Endothelial cell of umbilical vein (primary cell): ENCODE measurements at regions not wholly inside any gene's neighbourhood (a gene's known extent, or its start where the extent isn't known, plus 50 kb on each side); places are given as distances from the start of the nearest gene placed in this dataset.

Source experiments
- BruUV-seq: library from RNA; stranded (reverse); fragments of 400-500 nt; replicated peaks from 2 replicates; lab custom pipeline; 2021; lab: Mats Ljungman, UMichigan
- CTCF ChIA-PET: fragments of 300-600, 350-600 bp; sonication (Branson Sonifier 250); formaldehyde crosslinking; loops from one replicate; lab custom pipeline; 2021; ENCODE audit warnings: antibody characterized with exemption, inconsistent platforms; lab: Charles Lee
- POLR2A ChIA-PET: fragments of 300-600, 350-600 bp; sonication (Branson Sonifier 250); formaldehyde crosslinking; loops from one replicate; lab custom pipeline; 2021; ENCODE audit warnings: antibody characterized with exemption, inconsistent platforms; lab: Charles Lee
- DNase-seq: peaks from one replicate; pipeline ENCODE4 v3.0.0-alpha.2; 2011; ENCODE audit warnings: low read depth, low spot score
- FAIRE-seq: peaks from 2 replicates; lab custom pipeline; 2011; peaks lifted over from hg19 to GRCh38; lab: Jason Lieb, UNC
- H2AFZ ChIP-seq: 2 replicates; pipeline ENCODE4 v1.6.0; 2012; ENCODE audit warnings: low read depth, low read length, control low read depth, inconsistent platforms
- H3K27ac ChIP-seq: 2 replicates; pipeline ENCODE4 v1.5.1; 2011; ENCODE audit warnings: low read depth, mild to moderate bottlenecking, control low read depth, low read length, moderate library complexity; ENCODE audit not compliant: insufficient read depth
- H3K27me3 ChIP-seq, 2 experiments: 2 replicates each; pipeline versions ENCODE4 v1.6.0 to v1.6.1; 2011; ENCODE audit warnings: low read length in 2 of 2, mixed read lengths in 1 of 2; ENCODE audit not compliant: control insufficient read depth in 2 of 2, insufficient read depth in 2 of 2
- H3K36me3 ChIP-seq, 2 experiments: 2 replicates in 1 of 2; 3 replicates in 1 of 2; pipeline ENCODE4 v1.5.1; 2011; ENCODE audit warnings: low read length in 2 of 2, mild to moderate bottlenecking in 1 of 2, moderate library complexity in 1 of 2; ENCODE audit not compliant: control insufficient read depth in 2 of 2, insufficient read depth in 2 of 2; ENCODE audit errors: extremely low read depth in 1 of 2
- H3K4me1 ChIP-seq: 3 replicates; pipeline ENCODE4 v1.5.1; 2011; ENCODE audit warnings: mild to moderate bottlenecking, low read length; ENCODE audit not compliant: control insufficient read depth, insufficient read depth; ENCODE audit errors: extremely low read depth
- H3K4me2 ChIP-seq: 2 replicates; pipeline ENCODE4 v1.6.1; 2011; ENCODE audit warnings: low read length, control low read depth, mixed read lengths; ENCODE audit not compliant: insufficient read depth
- H3K4me3 ChIP-seq, 3 experiments: fragments of 200-600 bp in 1 of 3; sonication (generic), shearing (Covaris generic) in 1 of 3; replicated peaks in 1 of 3; 2 replicates each; pipeline ENCODE4 v1.5.1; 2011 to 2016; ENCODE audit warnings: control low read depth in 3 of 3, low read length in 3 of 3, mild to moderate bottlenecking in 2 of 3, inconsistent platforms in 1 of 3, low read depth in 1 of 3, moderate library complexity in 1 of 3; ENCODE audit not compliant: insufficient read depth in 1 of 3
- H3K79me2 ChIP-seq: 2 replicates; pipeline ENCODE4 v1.6.0; 2012; ENCODE audit warnings: low read length, inconsistent platforms; ENCODE audit not compliant: control insufficient read depth, insufficient read depth
- H3K9ac ChIP-seq: replicated peaks from 2 replicates; pipeline ENCODE3; 2011; ENCODE audit warnings: low read length, control low read depth; ENCODE audit not compliant: insufficient read depth; ENCODE audit errors: extremely low read depth
- H3K9me1 ChIP-seq: replicated peaks from 3 replicates; pipeline ENCODE4 v1.6.0; 2011; ENCODE audit warnings: mild to moderate bottlenecking, low read length; ENCODE audit not compliant: control insufficient read depth, insufficient read depth; ENCODE audit errors: extremely low read depth
- H3K9me3 ChIP-seq: replicated peaks from 2 replicates; pipeline ENCODE4 v1.5.1; 2012; ENCODE audit warnings: low read length, inconsistent platforms; ENCODE audit not compliant: control insufficient read depth, insufficient read depth
- H4K20me1 ChIP-seq: replicated peaks from 2 replicates; pipeline ENCODE3; 2011; ENCODE audit warnings: mild to moderate bottlenecking, low read length; ENCODE audit not compliant: control insufficient read depth, insufficient read depth; ENCODE audit errors: extremely low read depth
- CTCF ChIP-seq, 2 donors: IDR thresholded peaks; 1 replicate in 1 of 2; 2 replicates in 1 of 2; pipeline ENCODE4 v1.5.1; 2011; ENCODE audit warnings: low read length in 2 of 2, mild to moderate bottlenecking in 2 of 2, moderate library complexity in 2 of 2, control low read depth in 1 of 2, inconsistent platforms in 1 of 2, low read depth in 1 of 2; ENCODE audit not compliant: insufficient read depth in 1 of 2; ENCODE audit errors: extremely low read depth in 1 of 2
- EZH2 ChIP-seq: IDR thresholded peaks from 2 replicates; pipeline ENCODE4 v1.6.1; 2012; ENCODE audit warnings: borderline replicate concordance, low read depth, mild to moderate bottlenecking, moderate library complexity, low read length, inconsistent platforms; ENCODE audit not compliant: severe bottlenecking
- FOS ChIP-seq: IDR thresholded peaks from 2 replicates; pipeline ENCODE4 v1.6.1; 2011; ENCODE audit warnings: mild to moderate bottlenecking, low read length, moderate library complexity, borderline replicate concordance; ENCODE audit not compliant: insufficient read depth
- GATA2 ChIP-seq: IDR thresholded peaks from 2 replicates; pipeline ENCODE4 v1.7.0; 2011; ENCODE audit warnings: low read depth, mild to moderate bottlenecking, moderate library complexity, mixed read lengths, low read length; ENCODE audit not compliant: insufficient read length, insufficient read depth
- JUN ChIP-seq: IDR thresholded peaks from 2 replicates; pipeline ENCODE4 v1.6.1; 2011; ENCODE audit warnings: borderline replicate concordance, low read depth; ENCODE audit not compliant: insufficient read length, insufficient read depth
- MYC ChIP-seq: IDR thresholded peaks from one replicate; pipeline ENCODE4 v1.6.1; 2011; ENCODE audit warnings: mild to moderate bottlenecking, low read depth, low read length
- POLR2A ChIP-seq: IDR thresholded peaks from 2 replicates; pipeline ENCODE4 v1.6.1; 2012; ENCODE audit warnings: low read depth, mild to moderate bottlenecking, control low read depth, low read length
- POLR2AphosphoS5 ChIP-seq: IDR thresholded peaks from 2 replicates; pipeline ENCODE4 v1.6.1; 2012; ENCODE audit warnings: low read depth, mild to moderate bottlenecking, control low read depth, low read length, moderate library complexity; ENCODE audit not compliant: insufficient read depth
- dilution Hi-C: fragments of 300-500 bp; cut with MboI; formaldehyde crosslinking; loops from one replicate; pipeline ENCODE4 v1.15.0; 2019; ENCODE audit warnings: low sequenced_read_pairs; ENCODE audit not compliant: extremely low pct_ligation_motif_present
- intact Hi-C: fragments of 100-400 bp; cut with micrococcal nuclease; formaldehyde crosslinking; loops from one replicate; pipeline ENCODE4 v1.10.0; 2022
- TF ChIP-seq, protein P1 (sequence below): IDR thresholded peaks from 2 replicates; pipeline ENCODE4 v1.6.1; 2011; ENCODE audit not compliant: insufficient read depth, insufficient read length

- CTCF ChIA-PET = no interaction called here
- POLR2A ChIA-PET = no interaction called here
- Histone ChIP-seq H4K20me1 (no peaks in the 10 kb centered on the region), H3K79me2 (no peaks in the 10 kb centered on the region), H3K36me3 (no peaks in the 10 kb centered on the region), H3K4me2 (no peak overlapping the region), H3K9me3 (no peaks in the 10 kb centered on the region), H3K27me3 (no peaks in the 10 kb centered on the region), H3K4me1 (no peaks in the 10 kb centered on the region), H3K9ac (no peak overlapping the region), H3K4me3 (no peak overlapping the region), H3K9me1 (no peaks in the 10 kb centered on the region), H3K27ac (no peak overlapping the region), H2AFZ (no peak overlapping the region)
- TF ChIP-seq FOS (no peak), GATA2 (no peak), POLR2A (no peak), EZH2 (no peak), MYC (no peak)
- dilution Hi-C loops = no loop called here
- BruUV-seq = no TSS peak
- DNase-seq (no peak), FAIRE-seq (no peak)
- intact Hi-C loops = no loop called here
These were observed 1036.5 kb upstream of the FANCL start for GRCh38 chr2:59277671-59278070.

- H3K27ac ChIP-seq = no peak overlapping the region
- no peaks in the 10 kb centered on the region for H3K9me1 ChIP-seq
- no TSS peak for BruUV-seq
- H3K4me3 ChIP-seq = no peak overlapping the region
- intact Hi-C loops (no loop called here), dilution Hi-C loops (no loop called here)
- no peak overlapping the region for H3K4me2 ChIP-seq
- no peaks in the 10 kb centered on the region for H4K20me1 ChIP-seq
- ChIA-PET CTCF (no interaction called here), POLR2A (no interaction called here)
- no peaks in the 10 kb centered on the region for H3K27me3 ChIP-seq
- no peak overlapping the region for H3K9ac ChIP-seq
- no peak overlapping the region for H2AFZ ChIP-seq
- no peaks in the 10 kb centered on the region for H3K9me3 ChIP-seq
- DNase-seq = no peak
- H3K4me1 ChIP-seq = no peaks in the 10 kb centered on the region
- no peaks in the 10 kb centered on the region for H3K79me2 ChIP-seq
- H3K36me3 ChIP-seq = no peaks in the 10 kb centered on the region
- TF ChIP-seq JUN (no peak), POLR2A (no peak), GATA2 (no peak), EZH2 (no peak), POLR2AphosphoS5 (no peak), FOS (no peak), CTCF (IDR thresholded peaks at IDR 0.05; ENCODE audit: extremely low read depth in 1 of 2, insufficient read depth in 1 of 2, low read depth in 1 of 2, low read length in 2 of 2) (no peak), MYC (no peak)
- TF ChIP-seq, protein P1, sequence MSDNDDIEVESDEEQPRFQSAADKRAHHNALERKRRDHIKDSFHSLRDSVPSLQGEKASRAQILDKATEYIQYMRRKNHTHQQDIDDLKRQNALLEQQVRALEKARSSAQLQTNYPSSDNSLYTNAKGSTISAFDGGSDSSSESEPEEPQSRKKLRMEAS = no peak
- no peak for FAIRE-seq
These were observed 1035.8 kb upstream of the FANCL start for GRCh38 chr2:59276917-59277316.
